HepG2 (cell line): ENCODE measurements at regions not wholly inside any gene's neighbourhood (a gene's known extent, or its start where the extent isn't known, plus 50 kb on each side); places are given as distances from the start of the nearest gene placed in this dataset.

Experiments used
- ATAC-seq: fragments of 200-7000 bp; cut with Tn5 transposase; 3 replicates; pipeline ENCODE4 v1.9.1; 2020; ENCODE audit warnings: mild to moderate bottlenecking, moderate library complexity
- BruUV-seq: library from RNA; stranded (reverse); fragments of 400-500 nt; replicated peaks from 2 replicates; lab custom pipeline; 2021; lab: Mats Ljungman, UMichigan
- CTCF ChIA-PET: fragments of 300-600 bp; formaldehyde crosslinking; extraction: SDS; loops from one replicate; lab custom pipeline; 2021; ENCODE audit warnings: low total read pairs, inconsistent platforms, low intra/inter-chr PET ratio; lab: Yijun Ruan, JAX
- POLR2A ChIA-PET: fragments of 350-600 bp; sonication (Branson Sonifier 250); formaldehyde crosslinking; loops from one replicate; lab custom pipeline; 2020; ENCODE audit warnings: antibody characterized with exemption, inconsistent platforms; lab: Yijun Ruan, JAX
- DNase-seq: peaks from one replicate; pipeline ENCODE4 v3.0.0-alpha.2; 2015; ENCODE audit warnings: low spot score
- FAIRE-seq: peaks from 3 replicates; lab custom pipeline; 2011; peaks lifted over from hg19 to GRCh38; lab: Jason Lieb, UNC
- H2AFZ ChIP-seq: one replicate; pipeline ENCODE4 v1.6.1; 2011; ENCODE audit warnings: low read length, inconsistent platforms
- H3K27ac ChIP-seq: fragments of 300-600 bp; 3 replicates; pipeline ENCODE4 v1.8.0; 2011; ENCODE audit warnings: mixed run types, mild to moderate bottlenecking, mixed read lengths, low read length, inconsistent platforms; ENCODE audit not compliant: insufficient read depth; ENCODE audit errors: extremely low read length
- H3K27me3 ChIP-seq, 2 experiments: fragments of 200-600 bp in 1 of 2; 2 replicates in 1 of 2; 3 replicates in 1 of 2; pipeline versions ENCODE4 v1.6.0 to v1.8.0; 2011; ENCODE audit warnings: low read length in 2 of 2, mild to moderate bottlenecking in 2 of 2, moderate library complexity in 2 of 2, inconsistent platforms in 1 of 2; ENCODE audit not compliant: insufficient read depth in 2 of 2, control insufficient read depth in 1 of 2
- H3K36me3 ChIP-seq, 2 experiments: fragments of 200-600 bp in 1 of 2; replicated peaks in 1 of 2; 2 replicates in 1 of 2; 3 replicates in 1 of 2; pipeline versions ENCODE4 v1.5.1 to v1.8.0; 2011; ENCODE audit warnings: low read length in 2 of 2, inconsistent platforms in 1 of 2; ENCODE audit not compliant: insufficient read depth in 2 of 2, control insufficient read depth in 1 of 2
- H3K4me1 ChIP-seq: 2 replicates; pipeline ENCODE4 v1.5.1; 2012; ENCODE audit warnings: low read length, inconsistent platforms; ENCODE audit not compliant: insufficient read depth
- H3K4me2 ChIP-seq: 2 replicates; pipeline ENCODE4 v1.6.0; 2011; ENCODE audit warnings: low read depth, low read length, inconsistent platforms
- H3K4me3 ChIP-seq, 3 experiments: fragments of 200-600 bp in 1 of 3; sonication (generic), shearing (Covaris generic) in 1 of 3; replicated peaks in 1 of 3; 2 replicates each; pipeline ENCODE4 v1.5.1; 2011 to 2016; ENCODE audit warnings: low read length in 3 of 3, inconsistent platforms in 2 of 3, low read depth in 2 of 3, mild to moderate bottlenecking in 2 of 3, control low read depth in 1 of 3, mixed read lengths in 1 of 3; ENCODE audit not compliant: insufficient read depth in 1 of 3
- H3K79me2 ChIP-seq: one replicate; pipeline ENCODE4 v1.6.1; 2011; ENCODE audit warnings: low read length, inconsistent platforms; ENCODE audit not compliant: insufficient read depth
- H3K9ac ChIP-seq: 2 replicates; pipeline ENCODE4 v1.6.0; 2011; ENCODE audit warnings: mild to moderate bottlenecking, low read depth, low read length, inconsistent platforms; ENCODE audit not compliant: insufficient read depth
- H3K9me3 ChIP-seq: 2 replicates; pipeline ENCODE4 v1.5.1; 2012; ENCODE audit warnings: mild to moderate bottlenecking, low read length
- H4K20me1 ChIP-seq: 2 replicates; pipeline ENCODE4 v1.6.0; 2011; ENCODE audit warnings: inconsistent platforms, mild to moderate bottlenecking, low read length, moderate library complexity; ENCODE audit not compliant: insufficient read depth
- ASH2L ChIP-seq: fragments of 300-600, 200-600 bp; sonication (generic); IDR thresholded peaks from 2 replicates; pipeline ENCODE4 v1.7.0; 2017; ENCODE audit warnings: low read depth, mild to moderate bottlenecking, moderate library complexity, mixed read lengths, low read length; ENCODE audit not compliant: insufficient read length
- ATM ChIP-seq: fragments of 450-650 bp; IDR thresholded peaks from 2 replicates; pipeline ENCODE4 v1.7.1; 2017; ENCODE audit warnings: mild to moderate bottlenecking, borderline replicate concordance
- DPF2 ChIP-seq: sonication (generic); formaldehyde crosslinking; IDR thresholded peaks from 2 replicates; pipeline ENCODE4 v1.4.0; 2020; ENCODE audit warnings: mild to moderate bottlenecking, low read depth, missing genetic modification reagents, borderline replicate concordance
- ELF3 ChIP-seq: IDR thresholded peaks from 2 replicates; pipeline ENCODE4 v1.6.1; 2016; ENCODE audit warnings: missing genetic modification reagents, missing compliant biosample characterization
- GTF2F1 ChIP-seq: fragments of 150-350 bp; IDR thresholded peaks from 2 replicates; pipeline ENCODE4 v1.6.1; 2014; ENCODE audit warnings: low read length
- NR3C1 ChIP-seq: sonication (generic); formaldehyde crosslinking; IDR thresholded peaks from 2 replicates; pipeline ENCODE4 v1.4.0; 2020; ENCODE audit warnings: missing genetic modification reagents
- RFXANK ChIP-seq: IDR thresholded peaks from 2 replicates; pipeline ENCODE4 v1.6.1; 2016
- ZNF17 ChIP-seq: sonication (generic); formaldehyde crosslinking; IDR thresholded peaks from 2 replicates; pipeline ENCODE4 v1.5.0; 2020; ENCODE audit warnings: mild to moderate bottlenecking, missing genetic modification reagents
- ZNF607 ChIP-seq: sonication (generic); formaldehyde crosslinking; IDR thresholded peaks from 2 replicates; pipeline ENCODE4 v1.5.1; 2020; ENCODE audit warnings: missing genetic modification reagents, mild to moderate bottlenecking, borderline replicate concordance
- ZNF737 ChIP-seq: sonication (generic); formaldehyde crosslinking; IDR thresholded peaks from 2 replicates; pipeline ENCODE4 v1.5.0; 2020; ENCODE audit warnings: missing genetic modification reagents, mild to moderate bottlenecking, borderline replicate concordance
- WGBS: methylation state at CpG from one replicate; pipeline ENCODE4 v1.1.6; 2017; ENCODE audit warnings: low lambda C conversion rate; 5-methylcytosine and 5-hydroxymethylcytosine counted together
- in situ Hi-C: cut with HindIII; loops from 2 replicates; pipeline ENCODE4 v1.10.0; 2017; ENCODE audit warnings: low pct_unique_long_range_greater_than_20kb; ENCODE audit not compliant: extremely low pct_ligation_motif_present
- intact Hi-C: fragments of 100-400 bp; cut with micrococcal nuclease; formaldehyde crosslinking; loops from one replicate; pipeline ENCODE4 v1.10.0; 2022; ENCODE audit not compliant: unreplicated experiment

DNA sequence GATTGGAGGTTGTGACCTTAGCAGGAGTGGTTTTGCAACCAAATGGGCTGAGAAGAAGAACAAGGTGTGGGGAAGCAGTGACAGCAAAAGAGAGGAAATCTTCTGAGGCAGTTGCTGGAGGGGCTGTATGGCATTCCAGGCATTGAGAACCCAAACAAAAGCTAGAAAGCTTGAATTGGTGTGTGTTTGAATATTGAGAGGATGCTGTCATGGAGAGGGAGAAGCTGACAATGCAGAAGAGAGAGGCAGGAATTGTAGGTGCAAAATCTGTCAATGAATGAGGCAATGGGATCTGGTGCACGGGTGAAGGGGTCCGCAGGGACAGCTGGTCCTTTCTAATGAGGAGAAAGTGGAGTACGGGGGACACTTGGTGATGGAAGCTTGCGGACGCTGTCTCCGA is 123.4 kb downstream of the C11orf91 start (continued):
- TF ChIP-seq GTF2F1 (no peak), ASH2L (no peak), ZNF737 (CRISPR knock-in tag) (no peak)
- TF ChIP-seq, all 625 proteins: peak for 0

DNA sequence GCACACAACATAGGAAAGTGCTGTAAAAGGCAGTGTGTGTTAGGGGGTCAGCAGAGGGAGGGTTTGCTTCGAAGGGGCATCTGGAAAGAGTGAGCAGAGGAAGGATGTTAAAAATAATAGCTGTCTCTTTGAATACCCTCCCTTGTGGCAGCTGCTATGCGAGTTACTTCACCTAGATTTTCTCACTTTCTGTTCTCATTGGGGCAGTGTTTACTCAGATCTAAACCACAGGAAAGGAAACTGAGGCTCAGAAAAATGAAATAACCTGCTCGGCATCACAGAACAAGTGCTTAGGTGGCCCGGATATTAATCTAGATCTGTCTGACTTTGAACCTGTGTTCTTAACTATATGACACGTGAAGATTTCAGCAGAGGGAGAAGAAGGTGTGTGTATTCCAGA is 125.3 kb downstream of the C11orf91 start:
- no peak overlapping the region for H3K9ac ChIP-seq
- no peaks in the 10 kb centered on the region for H3K79me2 ChIP-seq
- DNase-seq = no peak
- no peak overlapping the region for H2AFZ ChIP-seq
- intact Hi-C loops = no loop called here
- H3K36me3 ChIP-seq = no peaks in the 10 kb centered on the region
- in situ Hi-C loops = no loop called here
- CTCF ChIA-PET = no interaction called here
- POLR2A ChIA-PET = no interaction called here
- no peak overlapping the region for H3K4me2 ChIP-seq
- no peak for FAIRE-seq
- TF ChIP-seq ELF3 (CRISPR knock-in tag) (no peak), DPF2 (CRISPR knock-in tag) (no peak), ZNF607 (CRISPR knock-in tag) (no peak), ZNF17 (CRISPR knock-in tag) (no peak), NR3C1 (no peak), RFXANK (CRISPR knock-in tag) (no peak), ATM (no peak)
- H3K4me1 ChIP-seq = no peaks in the 10 kb centered on the region
- H4K20me1 ChIP-seq = no peaks in the 10 kb centered on the region
- no TSS peak for BruUV-seq
- under 1% methylated on average over 5 of the region's 5 CpGs for WGBS
- H3K27ac ChIP-seq = no peak overlapping the region
- no peak overlapping the region for H3K4me3 ChIP-seq
- H3K27me3 ChIP-seq = peaks cover 8 to 54% of the 10 kb centered on the region in 2 experiments; a peak in 3 of 5 replicates
- no peak for ATAC-seq
- no peaks in the 10 kb centered on the region for H3K9me3 ChIP-seq
